ENCODE measurements at regions not wholly inside any gene's neighbourhood (a gene's known extent, or its start where the extent isn't known, plus 50 kb on each side); places are given as distances from the start of the nearest gene placed in this dataset. TPM values are rescaled to one million over a fixed set of nuclear protein-coding genes. Genes with fewer than 3 reads are reported as not detected.
"Not testable (repeated sequence)": the region's sequence is repeated elsewhere in the genome, so short reads cannot be mapped to it uniquely, and the experiment has no call there.

DNA sequence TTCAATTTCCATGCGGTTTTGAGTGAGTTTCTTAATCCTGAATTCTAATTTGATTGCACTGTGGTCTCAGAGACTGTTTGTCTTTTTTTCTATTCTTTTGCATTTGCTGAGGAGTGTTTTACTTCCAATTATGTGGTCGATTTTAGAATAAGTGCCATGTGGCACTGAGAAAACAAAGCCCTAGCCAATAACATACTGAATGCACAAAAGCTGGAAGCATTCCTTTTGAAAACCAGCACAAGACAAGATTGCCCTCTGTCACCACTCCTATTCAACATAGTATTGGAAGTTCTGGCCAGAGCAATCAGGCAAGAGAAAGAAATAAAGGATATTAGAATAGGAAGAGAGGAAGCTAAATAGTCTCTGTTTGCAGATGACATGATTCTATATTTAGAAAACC, 66.7 kb upstream of the SLITRK5 start:
- not testable (repeated sequence) for DNase-seq (ENCODE audit: low spot score in 2 of 2); FAIRE-seq

DNA sequence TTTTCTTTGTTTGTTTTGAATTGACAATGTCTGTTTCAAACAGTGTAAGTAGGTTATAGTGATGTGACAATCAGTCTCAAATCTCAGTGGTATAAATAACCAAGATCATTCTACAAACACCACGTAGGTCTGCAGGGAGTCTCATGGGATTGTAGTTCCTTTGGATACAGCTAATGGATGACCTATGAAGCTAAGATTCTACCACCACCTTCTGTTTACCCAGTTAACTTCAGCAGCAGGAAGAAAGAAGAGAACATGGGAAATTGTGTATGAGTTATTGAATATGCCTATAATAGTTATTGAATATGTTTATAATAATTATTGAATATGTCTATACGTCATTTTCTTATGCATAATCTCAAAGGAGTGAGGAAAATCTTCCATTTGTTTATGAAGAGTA, 63.9 kb upstream of the SLITRK5 start:
- DNase-seq (ENCODE audit: low spot score in 2 of 2) (no peak), FAIRE-seq (no peak)

DNA sequence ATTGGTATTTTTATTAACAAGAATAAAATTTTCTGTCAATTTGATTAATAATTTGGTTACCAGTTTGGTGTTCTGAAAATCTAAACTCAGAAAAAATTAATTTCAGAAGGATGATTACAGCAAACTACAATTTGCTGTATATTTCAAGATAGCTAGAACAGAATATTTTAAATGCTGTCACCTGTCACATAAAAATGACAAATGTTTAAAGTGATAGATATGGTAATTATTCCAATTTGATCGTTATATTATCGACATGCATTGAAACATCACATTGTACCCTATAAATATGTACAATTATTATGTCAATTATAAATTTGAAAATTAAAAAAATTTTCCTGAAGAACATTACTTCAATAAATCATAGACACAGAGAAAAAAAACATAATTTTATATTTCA, 56.9 kb upstream of the SLITRK5 start:
- DNase-seq (ENCODE audit: low spot score in 2 of 2) (no peak), FAIRE-seq (peak; percentile 63)

Small RNAs in the stretch of these regions (small RNA-seq; reads per million reads assigned to genes)
- gene UBBP5: not detected

All from frontal cortex (tissue), 4 donors.